Amniotic stem cell (primary cell): ENCODE measurements at regions not wholly inside any gene's neighbourhood (a gene's known extent, or its start where the extent isn't known, plus 50 kb on each side); places are given as distances from the start of the nearest gene placed in this dataset.
A peak's percentile ranks its signal among the peaks of the same experiment; 100 is the strongest.

Source experiments
- DNase-seq: peaks from one replicate; lab custom pipeline; 2025; lab: John Stamatoyannopoulos, UW

DNA sequence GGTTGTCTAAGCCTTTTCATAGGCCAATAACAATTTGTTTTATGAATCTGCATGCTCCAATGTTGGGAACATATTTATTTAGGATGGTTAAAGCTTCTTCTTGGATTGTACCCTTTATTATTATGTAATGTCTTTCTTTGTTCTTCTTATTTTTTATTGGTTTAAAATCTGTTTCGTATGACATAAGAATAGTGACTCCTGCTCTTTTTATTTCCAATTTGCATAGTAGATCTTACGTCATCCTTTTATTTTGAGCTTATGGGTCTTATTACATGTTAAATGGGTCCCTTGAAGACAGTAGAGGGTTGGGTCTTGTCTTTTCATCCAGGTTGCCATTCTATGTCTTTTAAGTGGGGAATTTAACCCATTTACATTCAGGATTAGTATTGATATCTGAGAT lies 561.9 kb upstream of the GHITM start:
- DNase-seq, result no peak

DNA sequence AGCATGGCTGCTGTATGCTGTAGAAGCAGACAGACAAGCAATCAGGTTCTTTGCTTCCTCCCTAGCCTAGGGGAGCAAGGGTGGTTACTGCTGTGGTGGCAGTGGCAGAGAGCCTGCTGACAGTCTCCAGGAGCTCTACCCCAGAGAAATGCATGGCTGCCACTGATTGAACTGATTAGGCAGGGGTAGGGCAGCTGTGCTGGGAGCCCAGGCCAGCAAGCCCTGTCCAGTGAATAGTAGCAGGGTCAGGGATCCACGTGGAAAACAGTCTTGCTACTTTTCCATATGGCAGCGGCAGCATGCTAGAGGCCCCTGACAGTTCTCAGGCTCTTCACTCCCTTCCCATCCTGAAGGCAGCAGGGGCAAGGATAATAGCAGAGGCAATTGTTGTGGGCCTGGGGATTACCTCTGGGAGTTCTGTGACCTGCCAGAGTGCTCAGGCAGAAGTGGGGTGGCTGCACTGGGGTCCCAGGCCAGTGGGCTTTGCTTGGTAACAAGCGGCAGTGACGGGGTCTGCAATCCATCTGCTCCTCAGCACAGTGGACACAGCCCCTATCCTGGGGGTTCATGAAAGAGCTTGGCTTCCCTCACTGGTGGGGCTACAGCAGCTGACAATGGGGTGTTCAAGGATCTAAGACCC lies 558.8 kb upstream of the GHITM start:
- DNase-seq, result no peak

DNA sequence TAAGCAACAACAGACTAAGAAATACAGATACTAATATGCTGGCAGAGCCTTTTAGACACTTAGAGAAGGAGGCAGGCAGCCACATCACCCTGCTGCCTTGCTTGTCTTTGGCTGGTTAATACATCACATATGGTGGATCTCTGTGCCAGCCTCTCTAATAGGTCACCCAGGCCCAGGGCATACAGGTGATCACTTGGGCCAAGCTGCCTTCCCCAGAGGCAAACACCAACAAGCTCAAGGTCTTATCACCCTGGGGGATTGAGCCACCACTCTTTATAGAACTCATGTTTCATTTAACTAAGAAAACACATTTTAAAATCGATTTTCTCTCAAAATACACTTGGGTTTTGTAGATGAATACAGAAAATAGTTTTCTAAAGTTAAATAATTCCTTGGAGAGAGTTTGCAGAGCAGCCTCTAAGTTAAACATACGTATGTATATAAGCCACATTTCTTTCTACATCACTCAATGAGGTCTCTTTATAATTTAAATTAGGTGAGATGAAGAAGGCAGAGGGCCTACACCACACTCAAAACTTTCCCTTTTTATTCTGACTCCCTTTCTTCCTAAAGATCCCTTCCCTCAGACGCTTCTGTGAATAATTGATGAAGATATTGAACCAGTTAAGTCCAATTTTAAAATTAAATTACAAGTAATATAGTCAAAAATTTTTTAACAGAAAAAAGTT lies 556.8 kb upstream of the GHITM start:
- DNase-seq, result no peak

DNA sequence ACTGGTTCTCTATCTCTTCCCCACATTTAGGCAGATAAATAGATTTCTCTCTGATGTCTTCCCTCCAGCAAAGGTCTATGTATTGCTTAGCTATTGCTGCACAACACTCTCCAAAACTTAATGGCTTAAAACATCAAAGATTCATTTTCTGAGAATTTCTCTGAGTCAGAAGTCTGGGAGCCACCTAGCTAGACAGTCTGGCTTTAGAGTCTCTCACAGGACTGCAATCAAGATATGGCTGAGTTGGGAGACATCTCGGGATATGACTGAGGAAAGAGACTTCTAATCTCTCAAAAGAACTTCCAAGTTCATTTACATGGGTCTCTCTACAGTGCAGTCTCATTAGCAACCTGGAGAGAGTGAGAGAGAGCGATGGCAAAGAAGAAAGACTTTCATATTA lies 553.6 kb upstream of the GHITM start:
- no peak for DNase-seq

DNA sequence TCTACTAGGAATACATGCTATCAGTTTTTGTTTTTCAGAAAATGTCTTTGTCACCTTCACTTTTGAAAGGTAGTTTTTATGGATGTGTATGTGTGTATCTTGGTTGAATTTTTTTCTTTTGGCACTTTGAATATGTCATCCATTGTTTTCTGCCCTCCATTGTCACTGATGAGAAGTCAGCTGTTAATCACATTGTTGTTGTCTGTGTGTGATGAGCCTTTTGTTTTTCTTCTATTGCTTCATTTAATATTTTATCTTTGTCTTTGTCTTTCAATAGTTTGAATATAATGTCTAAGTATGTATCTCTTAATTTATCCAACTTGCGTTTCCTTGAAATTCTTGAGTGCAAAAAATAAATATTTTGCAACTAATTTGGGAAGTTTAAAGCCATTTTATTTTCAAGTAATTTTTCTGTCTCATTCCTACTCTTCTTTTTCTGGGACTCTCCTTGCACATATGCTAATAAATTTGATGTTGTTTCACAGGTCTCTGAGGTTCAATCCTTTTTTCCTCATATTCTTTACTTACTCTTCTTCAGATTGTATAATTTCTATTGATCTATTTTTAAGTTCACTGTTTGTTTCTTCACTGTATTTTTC lies 546.9 kb upstream of the GHITM start:
- no peak for DNase-seq

DNA sequence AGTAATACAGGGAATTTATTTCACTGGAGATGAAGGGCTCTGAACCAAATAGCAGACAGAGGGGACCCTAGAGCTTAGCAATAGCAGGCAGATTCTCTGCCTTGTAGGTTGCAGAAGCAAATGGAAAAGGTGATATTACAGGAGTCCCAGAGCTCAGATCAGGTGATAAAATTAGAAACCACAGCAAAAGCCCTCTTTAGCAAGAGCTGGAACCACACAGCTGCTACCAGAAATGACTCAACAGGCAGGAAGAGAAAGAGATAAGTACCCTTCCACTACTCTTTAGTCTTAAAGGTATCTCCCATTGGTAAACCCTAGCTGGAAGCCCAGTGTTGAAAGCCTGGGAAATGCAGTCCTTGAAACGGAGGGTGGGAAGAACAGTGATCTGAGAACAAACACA lies 535.6 kb upstream of the GHITM start:
- no peak for DNase-seq

DNA sequence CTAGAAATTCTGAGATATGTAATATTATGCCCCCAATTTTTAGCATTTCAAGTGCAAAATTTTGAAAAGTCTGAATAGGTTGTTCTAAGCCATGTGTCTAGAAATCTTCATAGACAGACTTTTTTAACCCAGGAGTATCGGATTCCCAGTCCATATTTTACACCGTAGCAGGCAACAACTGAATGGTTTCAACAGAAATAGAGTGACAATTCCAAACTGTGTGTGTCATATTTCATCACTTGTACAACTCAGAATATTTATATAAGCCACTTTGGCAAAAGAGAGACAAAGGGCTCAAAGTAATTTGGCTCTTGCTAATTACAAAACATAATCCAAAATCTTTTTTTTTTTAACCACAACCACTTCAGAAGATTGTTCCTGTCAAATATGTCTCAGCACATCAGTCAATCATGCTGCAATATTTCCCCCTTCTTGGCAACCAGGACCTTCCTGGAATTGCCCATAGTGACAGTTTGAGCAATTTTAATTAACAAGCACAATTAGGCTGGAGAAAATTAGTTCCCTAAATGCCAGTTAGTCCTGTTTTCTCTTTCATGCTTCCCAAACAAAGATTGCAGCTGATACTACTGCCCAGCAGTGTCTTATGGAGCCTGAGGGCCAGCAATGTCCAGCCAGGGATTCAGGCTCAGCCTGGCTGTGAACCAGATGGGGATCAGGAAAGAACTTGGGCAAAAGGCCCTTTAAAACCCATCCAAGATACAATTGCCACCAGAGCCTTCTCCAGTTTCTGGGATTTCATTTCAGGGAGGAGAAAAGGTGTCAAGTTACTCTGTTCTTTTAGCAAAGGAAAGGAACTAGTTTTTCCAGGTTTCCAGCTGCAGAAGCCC lies 533.3 kb upstream of the GHITM start:
- no peak for DNase-seq

DNA sequence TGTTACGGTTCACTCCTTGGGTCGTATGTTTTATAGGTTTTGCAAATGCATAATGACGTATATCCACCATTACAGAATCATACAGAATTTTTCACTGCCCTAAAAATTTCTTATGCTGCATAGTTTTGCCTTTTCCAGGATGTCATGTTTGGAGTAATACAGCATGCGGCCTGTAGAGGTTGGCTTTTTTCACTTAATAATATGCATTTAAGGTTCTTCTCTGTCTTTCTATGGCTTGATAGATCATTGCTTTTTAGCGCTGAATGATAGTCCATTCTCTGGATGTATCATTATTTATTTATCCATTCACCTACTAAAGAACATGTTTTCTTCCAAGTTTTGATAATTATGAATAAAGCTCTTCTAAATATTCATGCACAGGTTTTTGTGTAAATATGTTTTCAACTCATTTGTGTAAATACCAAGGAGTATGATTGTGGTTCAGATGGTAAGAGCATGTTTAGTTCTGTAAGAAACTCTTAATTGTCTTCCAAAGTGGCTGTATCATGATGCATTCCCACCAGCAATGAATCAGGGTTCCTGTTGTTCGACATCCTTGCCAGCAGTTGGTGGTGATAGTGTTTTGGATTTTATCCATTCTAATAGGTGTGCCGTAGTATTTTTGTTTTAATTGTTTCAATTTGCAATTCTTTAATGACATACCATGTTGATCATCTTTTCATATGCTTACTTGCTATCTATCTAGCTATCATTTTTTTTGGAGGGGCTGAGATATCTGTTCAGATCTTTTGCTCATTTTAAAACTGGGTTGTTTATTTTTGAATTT lies 531.2 kb upstream of the GHITM start:
- peak; percentile 9 for DNase-seq

DNA sequence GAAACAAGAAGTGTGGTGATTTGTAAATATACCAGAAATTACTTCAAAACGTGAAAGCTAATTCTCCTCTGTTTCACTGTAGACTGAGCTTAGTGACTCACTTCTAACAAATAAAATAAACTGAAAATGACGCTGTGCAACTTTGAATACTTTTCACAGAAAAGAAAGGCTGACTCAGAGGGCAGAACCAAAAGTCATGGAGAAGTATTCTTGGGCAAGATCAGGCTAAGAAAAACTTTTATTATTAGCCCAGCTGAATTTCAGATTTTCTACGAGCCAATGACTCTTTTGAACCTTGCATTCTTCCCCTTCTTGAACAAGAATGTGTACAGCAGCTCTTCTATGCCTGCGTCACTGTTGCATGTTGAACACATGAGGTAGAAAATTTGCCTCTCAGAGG lies 527.3 kb upstream of the GHITM start:
- DNase-seq, result peak; percentile 62

DNA sequence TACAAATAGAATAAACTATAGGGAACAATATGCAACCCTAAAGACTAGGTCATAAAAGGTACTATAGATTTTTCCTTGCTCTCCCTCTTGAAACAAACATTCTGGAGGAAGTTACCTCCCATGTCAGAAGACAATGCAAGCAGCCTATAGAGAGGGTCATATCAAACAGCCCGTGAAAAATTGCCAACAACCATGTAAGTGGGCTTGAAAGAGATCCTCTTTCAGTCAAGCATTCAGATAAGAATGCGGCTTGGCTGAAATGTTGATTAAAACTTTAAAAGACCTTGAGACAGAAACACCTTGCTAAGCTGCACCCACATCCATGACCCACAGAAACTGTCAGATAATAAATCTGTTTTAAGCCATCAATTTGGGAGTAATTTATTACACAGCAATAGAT lies 526.6 kb upstream of the GHITM start:
- no peak for DNase-seq

DNA sequence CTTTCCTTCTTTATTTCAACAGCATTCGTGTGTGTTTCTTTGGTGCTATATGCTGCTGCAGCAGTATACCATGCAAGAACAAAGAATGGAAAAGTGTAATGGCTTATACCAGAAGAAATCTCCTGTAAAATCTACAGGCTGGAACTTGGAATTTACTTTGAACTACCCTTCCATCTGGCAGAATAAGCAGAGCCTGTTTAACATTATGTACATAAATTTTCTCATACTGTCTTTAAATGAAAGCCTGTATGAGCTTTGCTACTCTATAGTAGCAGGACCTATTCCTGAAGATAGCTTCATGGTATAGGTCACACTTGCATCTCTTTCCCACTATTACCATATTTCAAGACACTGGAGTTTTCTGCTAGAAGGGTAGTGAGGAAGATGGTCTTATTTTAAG lies 522.1 kb upstream of the GHITM start:
- no peak for DNase-seq

DNA sequence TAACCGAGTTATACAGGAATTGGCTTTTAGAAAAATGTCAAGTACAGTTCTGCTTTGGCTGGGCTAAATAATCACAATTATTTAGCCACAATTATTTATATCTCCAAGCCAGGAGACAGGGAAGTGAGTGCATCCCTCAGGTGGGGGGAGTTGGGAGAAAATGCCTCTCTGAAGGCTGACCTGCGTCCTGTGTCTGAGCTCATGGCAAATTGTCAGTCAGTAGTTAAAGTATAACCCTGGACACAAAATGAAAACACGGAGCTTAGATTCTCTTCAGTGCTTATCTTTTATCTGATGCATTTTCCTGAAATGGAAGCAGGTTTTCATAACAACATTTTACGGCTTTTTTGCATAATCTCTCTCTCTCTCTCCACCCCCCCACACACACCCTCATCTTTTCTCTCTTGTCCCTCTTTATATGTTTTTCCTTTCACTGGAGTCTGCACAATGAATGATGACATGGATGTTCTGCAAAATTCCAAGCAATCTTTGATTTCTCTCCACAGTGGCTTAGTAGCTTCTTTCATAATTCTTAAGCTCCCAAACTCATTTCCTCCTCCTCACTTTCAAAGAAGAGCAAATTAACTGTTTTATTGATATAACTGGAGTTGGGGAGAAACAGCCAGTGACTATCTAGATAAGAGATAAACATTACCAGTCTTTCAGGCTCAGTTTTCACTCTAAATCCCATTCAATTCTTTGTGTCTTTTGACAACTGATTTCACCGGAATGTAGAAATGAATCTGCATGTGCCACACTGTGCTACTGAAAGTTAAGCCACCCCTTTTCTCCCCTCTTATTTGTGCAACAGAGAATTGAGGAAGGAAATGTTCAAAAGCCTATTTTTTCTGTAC lies 521.4 kb upstream of the GHITM start:
- no peak for DNase-seq

DNA sequence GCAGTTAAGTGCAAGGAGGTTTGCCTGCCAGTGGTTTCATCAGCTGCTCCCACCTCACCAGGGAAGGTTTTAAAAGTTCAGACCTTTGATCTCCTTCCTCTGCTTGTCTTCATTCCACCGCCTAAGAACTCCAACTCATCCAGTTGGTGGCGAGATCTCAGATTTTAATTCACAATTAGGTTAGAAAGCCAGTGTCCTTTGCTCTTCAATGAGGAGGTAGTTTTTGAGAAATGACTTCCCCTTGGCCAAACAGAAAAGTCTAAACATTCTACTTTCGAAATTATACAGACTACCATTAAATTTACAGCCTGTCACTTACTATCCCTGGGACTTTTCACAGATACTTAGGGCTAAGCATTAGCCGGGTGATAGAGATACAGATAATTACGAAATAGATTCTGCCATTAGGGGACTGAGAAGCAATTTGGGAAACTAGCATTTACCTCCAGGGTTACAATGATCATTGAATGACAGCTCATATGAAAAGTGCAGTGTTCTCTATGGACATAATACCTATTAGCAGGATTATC lies 513.4 kb upstream of the GHITM start:
- DNase-seq, result no peak

DNA sequence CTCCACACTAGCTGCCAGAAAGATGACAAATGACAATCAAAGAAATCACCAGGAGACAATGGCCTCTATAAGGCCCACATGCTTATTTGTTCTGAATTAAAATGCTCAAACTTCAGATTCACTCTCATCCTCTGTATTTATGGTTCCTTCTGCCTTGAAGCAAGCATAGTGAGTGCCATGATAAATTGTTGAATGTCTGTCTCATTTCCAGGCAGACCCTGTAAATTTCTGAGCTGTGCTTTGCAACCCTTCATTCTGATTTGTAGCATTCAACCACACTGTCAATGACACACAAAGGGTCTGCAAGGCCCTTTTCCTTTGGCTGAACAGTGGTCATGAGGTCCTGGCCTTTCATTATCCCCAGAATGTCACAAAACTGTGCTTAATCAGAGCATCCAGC lies 506.6 kb upstream of the GHITM start:
- DNase-seq, result no peak

DNA sequence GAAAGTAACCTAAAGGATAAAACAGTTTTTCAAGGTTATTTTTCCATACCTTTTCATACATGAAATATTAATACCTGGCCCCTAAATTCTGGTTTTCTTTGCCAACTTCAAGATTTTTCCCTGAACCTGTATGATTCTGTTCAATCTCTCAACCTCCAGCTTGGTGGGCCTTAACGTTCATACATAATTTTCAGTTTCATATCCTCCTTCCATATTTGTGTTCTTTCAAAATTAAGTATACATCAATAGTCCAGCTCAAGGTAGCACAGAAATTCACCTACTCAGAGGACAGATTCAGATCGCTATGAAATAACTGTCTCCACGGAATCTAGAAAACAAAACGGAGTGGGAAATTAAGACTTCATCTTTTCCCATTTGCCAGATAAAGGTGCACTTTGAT lies 505.8 kb upstream of the GHITM start:
- DNase-seq, result no peak

DNA sequence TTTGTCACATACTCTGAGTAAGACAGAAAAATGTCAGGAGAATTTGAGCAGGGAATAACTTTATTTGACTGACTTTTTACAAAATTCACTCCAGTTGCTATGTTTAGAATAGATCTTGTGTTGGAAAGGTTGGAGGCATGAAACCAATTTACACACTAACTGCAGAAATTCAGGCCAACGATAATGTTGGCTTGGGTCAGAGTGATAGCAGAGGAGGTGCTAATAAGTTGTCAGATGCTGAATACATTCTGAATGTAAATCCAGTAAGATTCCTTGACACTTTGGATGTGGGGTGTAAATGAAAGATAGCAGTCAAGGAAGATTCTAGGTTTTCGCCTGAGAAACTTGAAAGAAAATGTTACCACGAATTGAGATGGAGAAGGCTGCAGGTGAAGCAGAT lies 502.5 kb upstream of the GHITM start:
- DNase-seq, result no peak

DNA sequence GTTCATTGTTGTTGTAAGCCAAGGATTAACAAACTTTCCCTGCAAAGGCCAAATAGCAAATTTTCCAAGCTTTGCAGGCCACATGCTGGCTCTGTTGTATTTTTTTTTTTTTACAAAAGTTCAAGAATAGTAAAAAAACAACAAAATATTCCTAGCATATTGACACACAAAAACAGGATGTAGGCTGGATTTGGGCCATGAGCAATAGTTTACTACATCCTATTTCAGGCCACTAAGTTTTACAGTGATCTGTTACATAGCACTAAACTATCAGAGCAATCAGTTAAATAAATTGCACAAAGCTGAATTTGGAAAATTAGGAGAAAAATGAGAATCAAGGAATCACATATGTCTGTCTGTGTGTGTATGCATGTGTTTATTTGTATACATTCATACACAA lies 491.8 kb upstream of the GHITM start:
- DNase-seq, result no peak

DNA sequence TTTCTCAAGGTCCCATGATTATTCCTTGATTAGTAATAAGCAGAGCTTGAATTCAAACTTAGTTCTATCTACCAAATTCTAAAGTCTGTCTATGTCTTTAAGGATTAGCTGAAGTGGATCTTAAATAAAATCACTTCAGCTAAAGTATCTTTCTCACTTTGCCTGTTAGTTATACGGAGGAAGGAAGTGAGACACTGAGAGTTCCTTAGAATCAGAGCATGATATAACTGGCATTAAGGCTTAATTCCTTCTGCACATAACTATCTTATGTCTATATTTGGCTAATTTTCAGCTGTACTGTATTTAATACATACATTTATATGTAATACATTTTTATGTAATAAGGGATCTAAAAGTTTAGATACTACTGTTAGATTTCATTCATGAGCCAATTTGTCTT lies 491.1 kb upstream of the GHITM start:
- no peak for DNase-seq

DNA sequence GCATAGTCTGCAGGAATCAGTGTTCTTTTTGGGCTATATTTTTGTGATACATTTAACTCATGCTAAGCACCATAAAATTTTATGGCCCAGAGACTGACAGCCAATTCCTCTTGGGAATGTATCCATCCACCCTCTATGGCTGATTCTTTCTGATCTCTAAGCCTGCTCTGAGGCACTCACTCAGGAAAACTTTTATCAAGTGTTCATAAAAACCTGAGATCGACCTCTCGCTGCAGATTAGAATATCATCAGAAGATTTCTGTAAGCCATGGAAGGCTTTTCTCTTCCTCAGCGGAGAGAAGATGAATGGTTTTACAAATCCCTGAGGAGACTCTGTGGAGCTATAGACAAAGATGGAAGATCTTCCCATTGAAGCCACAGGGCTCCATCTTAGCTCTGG lies 489.8 kb upstream of the GHITM start:
- DNase-seq, result no peak

DNA sequence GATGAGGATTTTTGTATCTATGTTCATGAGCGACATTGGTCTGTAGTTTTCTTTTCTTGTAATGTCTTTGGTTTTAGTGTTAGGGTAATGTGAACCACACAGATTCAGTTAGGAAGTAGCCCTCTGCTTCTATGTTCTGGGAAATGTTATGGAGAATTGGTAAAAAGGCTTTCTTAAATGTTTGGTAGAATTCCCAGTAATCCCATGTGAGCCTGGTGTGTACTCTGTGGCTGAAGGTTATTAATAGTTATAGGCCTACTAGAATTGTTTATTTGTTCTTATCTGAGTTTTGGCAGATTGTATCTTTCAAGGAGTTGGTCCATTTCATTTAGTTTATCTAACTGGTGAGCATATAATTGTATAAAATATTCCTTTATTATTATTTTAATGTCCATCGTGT lies 484.6 kb upstream of the GHITM start:
- DNase-seq, result no peak

DNA sequence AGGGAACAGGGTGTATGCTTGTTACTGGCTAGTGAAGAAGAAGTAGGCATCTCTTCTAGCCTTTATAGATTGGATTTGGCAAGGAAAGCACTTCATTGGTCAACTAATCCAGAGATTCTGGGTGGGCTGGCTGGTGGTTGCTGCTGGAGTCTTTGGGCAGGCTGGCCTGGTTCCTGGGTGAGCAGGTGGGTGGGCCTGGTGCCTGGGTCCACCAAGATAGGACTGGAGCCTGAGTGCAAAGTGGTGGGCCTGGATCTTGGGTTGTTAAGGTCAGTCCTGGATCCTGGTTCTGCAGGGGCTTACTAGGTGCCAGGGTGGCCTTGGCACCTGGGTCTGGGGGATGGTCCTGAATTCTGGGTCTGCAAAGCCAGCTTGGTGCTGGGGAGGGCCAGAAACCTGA lies 482.4 kb upstream of the GHITM start:
- no peak for DNase-seq
